ENCODE measurements at regions not wholly inside any gene's neighbourhood (a gene's known extent, or its start where the extent isn't known, plus 50 kb on each side); places are given as distances from the start of the nearest gene placed in this dataset.
"Not testable (repeated sequence)": the region's sequence is repeated elsewhere in the genome, so short reads cannot be mapped to it uniquely, and the experiment has no call there.

- no peak for DNase-seq
Measured at GRCh38 chr21:28226563-28226962, 766.1 kb downstream of the LTN1 start.

GRCh38 chr21:28224191-28224726, 768.4 kb downstream of the LTN1 start:
- no peak for DNase-seq

- no peak for DNase-seq
Measured at GRCh38 chr21:28221984-28222383, 770.7 kb downstream of the LTN1 start.

- DNase-seq: no peak
Measured at GRCh38 chr21:28220680-28221079, 772.0 kb downstream of the LTN1 start.

- DNase-seq: no peak
Measured at GRCh38 chr21:28216976-28217523, 775.6 kb downstream of the LTN1 start.

GRCh38 chr21:28215214-28215954, 777.3 kb downstream of the LTN1 start:
- no peak for DNase-seq

GRCh38 chr21:28214786-28215185, 777.9 kb downstream of the LTN1 start:
- DNase-seq: no peak

- no peak for DNase-seq
Measured at GRCh38 chr21:28213261-28213660, 779.4 kb downstream of the LTN1 start.

GRCh38 chr21:28212061-28212460, 780.6 kb downstream of the LTN1 start:
- DNase-seq: no peak

- no peak for DNase-seq
Measured at GRCh38 chr21:28207436-28208173, 785.1 kb downstream of the LTN1 start.

- no peak for DNase-seq
Measured at GRCh38 chr21:28200726-28201125, 792.0 kb downstream of the LTN1 start.

GRCh38 chr21:28196981-28197380, 795.7 kb downstream of the LTN1 start:
- DNase-seq: no peak

GRCh38 chr21:28193189-28193588, 799.5 kb downstream of the LTN1 start:
- DNase-seq: no peak

GRCh38 chr21:28186604-28187003, 806.1 kb downstream of the LTN1 start:
- DNase-seq: no peak

GRCh38 chr21:28181730-28182129, 810.9 kb downstream of the LTN1 start:
- DNase-seq: no peak

GRCh38 chr21:28179136-28179535, 813.5 kb downstream of the LTN1 start:
- no peak for DNase-seq

- DNase-seq: no peak
Measured at GRCh38 chr21:28177124-28177523, 815.6 kb downstream of the LTN1 start.

GRCh38 chr21:28174701-28175100, 818.0 kb downstream of the LTN1 start:
- DNase-seq: no peak

GRCh38 chr21:28174006-28174405, 818.7 kb downstream of the LTN1 start:
- DNase-seq: no peak

GRCh38 chr21:28172376-28172775, 820.3 kb downstream of the LTN1 start:
- DNase-seq: no peak

GRCh38 chr21:28167366-28167765, 825.3 kb downstream of the LTN1 start:
- no peak for DNase-seq

GRCh38 chr21:28164519-28164918, 828.2 kb downstream of the LTN1 start:
- DNase-seq: not testable (repeated sequence)

GRCh38 chr21:28162052-28162451, 830.6 kb downstream of the LTN1 start:
- DNase-seq: not testable (repeated sequence)

- DNase-seq: no peak
Measured at GRCh38 chr21:28160378-28160777, 832.3 kb downstream of the LTN1 start.

Measured in T-helper 1 cell (primary cell).